Putamen (tissue), 1 donor: ENCODE measurements at regions not wholly inside any gene's neighbourhood (a gene's known extent, or its start where the extent isn't known, plus 50 kb on each side); places are given as distances from the start of the nearest gene placed in this dataset.
A peak's percentile ranks its signal among the peaks of the same experiment; 100 is the strongest.

Experiments used
- DNase-seq: peaks from one replicate; pipeline ENCODE4 v3.0.0-alpha.2; 2016; ENCODE audit warnings: low spot score

- DNase-seq = no peak
Observed at GRCh38 chr9:115209601-115210306, 91.8 kb upstream of the TNC start.

- no peak for DNase-seq
Observed at GRCh38 chr9:115210699-115211098, 92.7 kb upstream of the TNC start.

GRCh38 chr9:115211413-115212124 lies 93.6 kb upstream of the TNC start:
- DNase-seq = no peak

- DNase-seq = no peak
Observed at GRCh38 chr9:115212125-115212605, 94.2 kb upstream of the TNC start.

GRCh38 chr9:115212832-115213231 lies 94.9 kb upstream of the TNC start:
- DNase-seq = no peak

- DNase-seq = no peak
Observed at GRCh38 chr9:115213818-115214334, 95.9 kb upstream of the TNC start.

- no peak for DNase-seq
Observed at GRCh38 chr9:115216873-115217272, 98.9 kb upstream of the TNC start.

- peak; percentile 12 for DNase-seq
Observed at GRCh38 chr9:115220319-115221005, 102.5 kb upstream of the TNC start.

- DNase-seq = no peak
Observed at GRCh38 chr9:115223471-115223870, 105.5 kb upstream of the TNC start.

- peak; percentile 66 for DNase-seq
Observed at GRCh38 chr9:115225459-115226116, 107.6 kb upstream of the TNC start.

GRCh38 chr9:115226152-115226551 lies 108.2 kb upstream of the TNC start:
- DNase-seq = no peak

- DNase-seq = no peak
Observed at GRCh38 chr9:115229496-115229895, 111.5 kb upstream of the TNC start.

GRCh38 chr9:115230924-115231515 lies 113.1 kb upstream of the TNC start:
- no peak for DNase-seq

- no peak for DNase-seq
Observed at GRCh38 chr9:115232181-115232774, 114.3 kb upstream of the TNC start.

GRCh38 chr9:115234094-115234493 lies 116.1 kb upstream of the TNC start:
- no peak for DNase-seq

- DNase-seq = no peak
Observed at GRCh38 chr9:115235221-115235620, 117.3 kb upstream of the TNC start.

- no peak for DNase-seq
Observed at GRCh38 chr9:115237385-115237998, 119.5 kb upstream of the TNC start.

- DNase-seq = no peak
Observed at GRCh38 chr9:115240676-115241075, 122.7 kb upstream of the TNC start.

- DNase-seq = no peak
Observed at GRCh38 chr9:115241641-115242040, 123.7 kb upstream of the TNC start.

GRCh38 chr9:115249488-115249887 lies 131.5 kb upstream of the TNC start:
- DNase-seq = no peak

GRCh38 chr9:115250621-115251032 lies 132.7 kb upstream of the TNC start:
- no peak for DNase-seq
